C1 segment of cervical spinal cord (tissue), 14 donors: ENCODE measurements at regions not wholly inside any gene's neighbourhood (a gene's known extent, or its start where the extent isn't known, plus 50 kb on each side); places are given as distances from the start of the nearest gene placed in this dataset.
"Not testable (repeated sequence)": the region's sequence is repeated elsewhere in the genome, so short reads cannot be mapped to it uniquely, and the experiment has no call there.

ENCODE experiments used
- DNase-seq, 14 donors: peaks; one replicate each; lab custom pipeline; 2025; lab: John Stamatoyannopoulos, UW

GRCh38 chr7:159209429-159209828 is 64.8 kb upstream of the VIPR2 start:
- DNase-seq = no peak

- no peak for DNase-seq
Measured at GRCh38 chr7:159207951-159208350, 63.3 kb upstream of the VIPR2 start.

GRCh38 chr7:159207393-159207792 is 62.7 kb upstream of the VIPR2 start:
- DNase-seq = no peak

- no peak for DNase-seq
Measured at GRCh38 chr7:159205833-159206232, 61.2 kb upstream of the VIPR2 start.

- no peak for DNase-seq
Measured at GRCh38 chr7:159204664-159205063, 60.0 kb upstream of the VIPR2 start.

- DNase-seq = not testable (repeated sequence)
Measured at GRCh38 chr7:159203253-159203652, 58.6 kb upstream of the VIPR2 start.

- DNase-seq = no peak
Measured at GRCh38 chr7:159201722-159202330, 57.2 kb upstream of the VIPR2 start.

- no peak for DNase-seq
Measured at GRCh38 chr7:159200421-159200820, 55.8 kb upstream of the VIPR2 start.

- no peak for DNase-seq
Measured at GRCh38 chr7:159198016-159198724, 53.5 kb upstream of the VIPR2 start.

GRCh38 chr7:159197066-159197975 is 52.7 kb upstream of the VIPR2 start:
- DNase-seq = no peak

- DNase-seq = no peak
Measured at GRCh38 chr7:159196584-159196983, 51.9 kb upstream of the VIPR2 start.

- no peak for DNase-seq
Measured at GRCh38 chr7:159195946-159196345, 51.3 kb upstream of the VIPR2 start.
